GM13977 (cell line): ENCODE measurements at regions not wholly inside any gene's neighbourhood (a gene's known extent, or its start where the extent isn't known, plus 50 kb on each side); places are given as distances from the start of the nearest gene placed in this dataset.
"Not testable (repeated sequence)": the region's sequence is repeated elsewhere in the genome, so short reads cannot be mapped to it uniquely, and the experiment has no call there.

ENCODE experiments used
- DNase-seq: peaks from one replicate; pipeline ENCODE4 v3.0.0; 2012; ENCODE audit warnings: low spot score
- in situ Hi-C: fragments of 300-500 bp; cut with MboI; formaldehyde crosslinking; loops from one replicate; pipeline ENCODE4 v1.12.0; 2022; ENCODE audit warnings: low sequenced_read_pairs, low pct_unique_long_range_greater_than_20kb, mixed read lengths, inconsistent platforms; ENCODE audit not compliant: unreplicated experiment
- TF ChIP-seq, protein P1 (sequence below): IDR thresholded peaks from 2 replicates; pipeline ENCODE4 v1.5.1; 2012; ENCODE audit warnings: mild to moderate bottlenecking, control low read depth; ENCODE audit not compliant: insufficient read depth; ENCODE audit errors: extremely low read depth, missing control alignments

- TF ChIP-seq, protein P1, sequence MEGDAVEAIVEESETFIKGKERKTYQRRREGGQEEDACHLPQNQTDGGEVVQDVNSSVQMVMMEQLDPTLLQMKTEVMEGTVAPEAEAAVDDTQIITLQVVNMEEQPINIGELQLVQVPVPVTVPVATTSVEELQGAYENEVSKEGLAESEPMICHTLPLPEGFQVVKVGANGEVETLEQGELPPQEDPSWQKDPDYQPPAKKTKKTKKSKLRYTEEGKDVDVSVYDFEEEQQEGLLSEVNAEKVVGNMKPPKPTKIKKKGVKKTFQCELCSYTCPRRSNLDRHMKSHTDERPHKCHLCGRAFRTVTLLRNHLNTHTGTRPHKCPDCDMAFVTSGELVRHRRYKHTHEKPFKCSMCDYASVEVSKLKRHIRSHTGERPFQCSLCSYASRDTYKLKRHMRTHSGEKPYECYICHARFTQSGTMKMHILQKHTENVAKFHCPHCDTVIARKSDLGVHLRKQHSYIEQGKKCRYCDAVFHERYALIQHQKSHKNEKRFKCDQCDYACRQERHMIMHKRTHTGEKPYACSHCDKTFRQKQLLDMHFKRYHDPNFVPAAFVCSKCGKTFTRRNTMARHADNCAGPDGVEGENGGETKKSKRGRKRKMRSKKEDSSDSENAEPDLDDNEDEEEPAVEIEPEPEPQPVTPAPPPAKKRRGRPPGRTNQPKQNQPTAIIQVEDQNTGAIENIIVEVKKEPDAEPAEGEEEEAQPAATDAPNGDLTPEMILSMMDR, result no peak
- in situ Hi-C loops, result no loop called here
These were observed 2146.5 kb downstream of the TP53TG3F start for GRCh38 chr16:35605921-35606320.

DNA sequence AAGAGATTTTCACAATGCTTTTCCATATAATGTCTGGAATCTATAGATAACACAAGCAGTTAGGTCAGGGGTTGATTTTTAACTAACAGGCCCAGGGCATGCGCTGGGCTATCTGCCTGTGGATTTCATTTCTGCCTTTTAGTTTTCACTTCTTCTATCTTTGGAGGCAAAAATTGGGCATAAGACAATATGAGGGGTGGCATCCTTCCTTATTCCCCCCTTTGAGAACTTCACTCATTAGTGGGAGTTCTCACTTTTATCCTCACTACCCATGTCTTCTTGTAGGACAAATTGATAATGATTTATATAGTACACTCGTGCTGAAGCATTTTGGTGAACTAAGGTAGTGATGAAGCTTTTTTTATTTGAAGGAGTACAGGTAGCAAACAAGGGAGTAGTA is 2155.5 kb downstream of the TP53TG3F start:
- in situ Hi-C loops, DNase-seq: not testable (repeated sequence)

More at GRCh38 chr16:35605921-35606320, 2146.5 kb downstream of the TP53TG3F start:
- no peak for DNase-seq

GRCh38 chr16:35619176-35619575 is 2159.8 kb downstream of the TP53TG3F start:
- in situ Hi-C loops, DNase-seq: not testable (repeated sequence)

- no peak for DNase-seq
- TF ChIP-seq, protein P1, result no peak
- in situ Hi-C loops, result no loop called here
These were observed 2166.6 kb downstream of the TP53TG3F start for GRCh38 chr16:35626041-35626440.

GRCh38 chr16:35628976-35629375 is 2169.6 kb downstream of the TP53TG3F start:
- in situ Hi-C loops, result no loop called here
- TF ChIP-seq, protein P1, result no peak
- no peak for DNase-seq

GRCh38 chr16:35631261-35631945 is 2172.0 kb downstream of the TP53TG3F start:
- in situ Hi-C loops, result no loop called here
- no peak for DNase-seq
- TF ChIP-seq, protein P1, result no peak

DNA sequence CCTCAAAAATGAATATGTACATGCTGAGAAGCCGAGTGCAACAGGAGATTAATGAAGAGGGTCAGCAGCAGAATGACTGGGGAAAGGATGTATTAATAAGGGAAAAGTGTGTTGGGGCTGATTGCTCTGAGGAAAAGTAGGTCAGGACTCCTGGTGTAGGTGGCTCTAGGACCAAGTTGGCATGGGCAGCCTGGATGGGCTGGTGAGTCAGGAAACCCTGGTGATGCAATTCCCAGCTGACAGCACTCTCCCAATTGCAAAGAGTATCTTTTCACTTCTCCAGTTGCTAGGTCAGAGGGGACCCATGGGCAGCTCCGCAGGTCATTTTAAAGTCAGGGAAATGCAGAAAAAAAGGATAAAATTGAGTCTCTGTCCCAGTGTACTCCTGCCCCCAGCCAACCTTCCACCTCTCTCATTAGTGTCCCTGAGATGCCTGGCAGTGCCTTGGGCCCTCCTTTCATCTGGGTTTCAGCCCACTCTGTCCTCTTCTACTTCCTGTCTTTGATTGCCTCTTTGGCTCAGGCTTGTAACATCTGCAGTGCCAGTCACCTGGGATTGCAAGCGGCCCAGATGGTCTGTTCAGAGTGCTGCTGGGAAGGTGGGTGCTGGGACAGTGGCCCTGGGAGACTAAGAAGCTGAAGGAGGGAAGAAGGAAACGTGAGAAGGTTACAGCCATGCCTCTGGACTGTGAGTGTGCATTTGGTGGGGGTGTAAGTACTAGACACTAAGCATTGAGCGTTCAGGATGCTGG is 2177.2 kb downstream of the TP53TG3F start:
- DNase-seq, result no peak
- TF ChIP-seq, protein P1, result no peak
- in situ Hi-C loops, result no loop called here

- in situ Hi-C loops, result no loop called here
- TF ChIP-seq, protein P1, result no peak
These were observed 2178.3 kb downstream of the TP53TG3F start for GRCh38 chr16:35637683-35638082.

More at GRCh38 chr16:35637683-35638082, 2178.3 kb downstream of the TP53TG3F start:
- DNase-seq, result no peak
